Keratinocyte (primary cell): ENCODE measurements at regions not wholly inside any gene's neighbourhood (a gene's known extent, or its start where the extent isn't known, plus 50 kb on each side); places are given as distances from the start of the nearest gene placed in this dataset.

ENCODE experiments used
- DNase-seq: peaks from one replicate; pipeline ENCODE4 v3.0.0-alpha.2; 2011; ENCODE audit warnings: low read depth, missing footprints, low spot score
- FAIRE-seq: peaks from 2 replicates; lab custom pipeline; 2011; peaks lifted over from hg19 to GRCh38; lab: Jason Lieb, UNC
- H2AFZ ChIP-seq: 2 replicates; pipeline ENCODE4 v1.6.0; 2012; ENCODE audit warnings: low read length, control low read depth, inconsistent platforms; ENCODE audit not compliant: control insufficient read depth
- H3K27ac ChIP-seq: 2 replicates; pipeline ENCODE4 v1.5.1; 2011; ENCODE audit warnings: low read length; ENCODE audit not compliant: control insufficient read depth, insufficient read depth
- H3K27me3 ChIP-seq: 3 replicates; pipeline ENCODE4 v1.6.0; 2011; ENCODE audit warnings: low read length; ENCODE audit not compliant: control insufficient read depth, insufficient read depth; ENCODE audit errors: extremely low read depth
- H3K36me3 ChIP-seq, 2 experiments: 2 replicates in 1 of 2; 3 replicates in 1 of 2; pipeline ENCODE4 v1.5.1; 2011; ENCODE audit warnings: low read length in 2 of 2, mild to moderate bottlenecking in 1 of 2; ENCODE audit not compliant: control insufficient read depth in 2 of 2, insufficient read depth in 2 of 2; ENCODE audit errors: extremely low read depth in 1 of 2
- H3K4me1 ChIP-seq: 3 replicates; pipeline ENCODE4 v1.5.1; 2011; ENCODE audit warnings: low read length; ENCODE audit not compliant: control insufficient read depth, insufficient read depth; ENCODE audit errors: extremely low read depth
- H3K4me2 ChIP-seq: 3 replicates; pipeline ENCODE4 v1.6.0; 2011; ENCODE audit warnings: low read depth, low read length; ENCODE audit not compliant: control insufficient read depth, insufficient read depth; ENCODE audit errors: extremely low read depth
- H3K4me3 ChIP-seq, 3 experiments: fragments of 200-600 bp in 1 of 3; sonication (generic) in 1 of 3; 2 replicates in 2 of 3; 3 replicates in 1 of 3; pipeline ENCODE4 v1.5.1; 2011 to 2016; ENCODE audit warnings: low read length in 3 of 3, mild to moderate bottlenecking in 3 of 3, control low read depth in 2 of 3, inconsistent platforms in 1 of 3, low read depth in 1 of 3, mixed read lengths in 1 of 3, mixed run types in 1 of 3, moderate library complexity in 1 of 3; ENCODE audit not compliant: control insufficient read depth in 2 of 3, insufficient read depth in 2 of 3; ENCODE audit errors: extremely low read depth in 1 of 3
- H3K79me2 ChIP-seq: 2 replicates; pipeline ENCODE4 v1.6.0; 2012; ENCODE audit warnings: low read length; ENCODE audit not compliant: control insufficient read depth, insufficient read depth
- H3K9ac ChIP-seq: 3 replicates; pipeline ENCODE4 v1.6.0; 2011; ENCODE audit warnings: low read length; ENCODE audit not compliant: control insufficient read depth, insufficient read depth; ENCODE audit errors: extremely low read depth
- H3K9me1 ChIP-seq: 3 replicates; pipeline ENCODE4 v1.6.0; 2011; ENCODE audit warnings: low read length; ENCODE audit not compliant: control insufficient read depth, insufficient read depth; ENCODE audit errors: extremely low read depth
- H3K9me3 ChIP-seq: 2 replicates; pipeline ENCODE4 v1.5.1; 2012; ENCODE audit warnings: low read depth, low read length; ENCODE audit not compliant: control insufficient read depth
- H4K20me1 ChIP-seq: 3 replicates; pipeline ENCODE4 v1.6.0; 2011; ENCODE audit warnings: low read length; ENCODE audit not compliant: control insufficient read depth, insufficient read depth; ENCODE audit errors: extremely low read depth
- EZH2 ChIP-seq: IDR thresholded peaks from one replicate; pipeline ENCODE4 v1.6.1; 2012; ENCODE audit warnings: inconsistent platforms, mild to moderate bottlenecking, low read length, moderate library complexity
- dilution Hi-C: fragments of 300-500 bp; cut with MboI; formaldehyde crosslinking; loops from one replicate; pipeline ENCODE4 v1.7.0; 2020; ENCODE audit warnings: low sequenced_read_pairs; ENCODE audit not compliant: extremely low pct_ligation_motif_present
- TF ChIP-seq, protein P1 (sequence below), 3 experiments: IDR thresholded peaks in 1 of 3; conservative IDR thresholded peaks in 1 of 3; optimal IDR thresholded peaks in 1 of 3; 2 replicates in 2 of 3; 3 replicates in 1 of 3; pipeline versions ENCODE3 to v1.5.1; 2011; ENCODE audit warnings: low read length in 3 of 3, mild to moderate bottlenecking in 3 of 3, moderate library complexity in 2 of 3, control low read depth in 1 of 3, inconsistent platforms in 1 of 3; ENCODE audit not compliant: insufficient read depth in 2 of 3; ENCODE audit errors: extremely low read depth in 1 of 3

DNA sequence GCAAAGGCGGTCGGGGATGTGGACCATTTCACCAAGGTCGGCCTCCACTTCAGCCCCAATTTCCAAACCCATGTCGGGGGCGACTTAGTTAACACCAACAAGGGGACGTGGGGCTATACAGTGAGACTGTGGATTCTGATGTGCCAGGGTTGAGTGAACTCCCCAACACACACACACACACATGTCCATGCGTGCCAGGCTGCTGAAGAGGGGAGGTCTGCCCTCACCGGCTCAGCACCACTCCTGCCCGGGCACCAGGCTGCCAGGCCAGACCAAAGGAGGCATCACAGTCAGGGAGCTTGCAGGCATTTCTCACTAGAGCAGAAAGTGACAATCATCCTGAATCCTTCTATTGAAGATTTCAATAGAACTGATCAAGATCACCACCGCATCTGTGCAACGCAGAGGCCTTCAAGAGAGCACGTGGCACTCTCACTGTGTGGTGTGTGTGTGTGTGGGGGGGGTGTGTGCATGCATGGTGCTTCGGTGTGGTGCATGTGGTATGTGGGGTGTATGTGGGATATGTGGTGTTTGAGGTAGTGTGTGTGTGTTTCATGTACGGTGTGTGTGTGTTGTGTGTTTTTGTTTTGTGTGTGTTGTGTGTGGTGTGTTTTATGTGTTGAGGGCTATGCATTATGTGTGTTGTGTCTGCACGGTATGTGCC, 403.5 kb upstream of the RNF32 start:
- no peak for FAIRE-seq
- dilution Hi-C loops = no loop called here
- no peak for DNase-seq
- Histone ChIP-seq H3K27me3 (no peaks in the 10 kb centered on the region), H3K4me2 (no peak overlapping the region), H2AFZ (no peak overlapping the region), H3K9me3 (peaks cover 9% of the 10 kb centered on the region), H3K9me1 (no peaks in the 10 kb centered on the region), H3K27ac (no peak overlapping the region), H3K79me2 (no peaks in the 10 kb centered on the region), H3K4me1 (no peaks in the 10 kb centered on the region), H3K36me3 (no peaks in the 10 kb centered on the region), H3K4me3 (no peak overlapping the region), H4K20me1 (no peaks in the 10 kb centered on the region), H3K9ac (no peak overlapping the region)
- TF ChIP-seq EZH2 = no peak
- TF ChIP-seq, protein P1, sequence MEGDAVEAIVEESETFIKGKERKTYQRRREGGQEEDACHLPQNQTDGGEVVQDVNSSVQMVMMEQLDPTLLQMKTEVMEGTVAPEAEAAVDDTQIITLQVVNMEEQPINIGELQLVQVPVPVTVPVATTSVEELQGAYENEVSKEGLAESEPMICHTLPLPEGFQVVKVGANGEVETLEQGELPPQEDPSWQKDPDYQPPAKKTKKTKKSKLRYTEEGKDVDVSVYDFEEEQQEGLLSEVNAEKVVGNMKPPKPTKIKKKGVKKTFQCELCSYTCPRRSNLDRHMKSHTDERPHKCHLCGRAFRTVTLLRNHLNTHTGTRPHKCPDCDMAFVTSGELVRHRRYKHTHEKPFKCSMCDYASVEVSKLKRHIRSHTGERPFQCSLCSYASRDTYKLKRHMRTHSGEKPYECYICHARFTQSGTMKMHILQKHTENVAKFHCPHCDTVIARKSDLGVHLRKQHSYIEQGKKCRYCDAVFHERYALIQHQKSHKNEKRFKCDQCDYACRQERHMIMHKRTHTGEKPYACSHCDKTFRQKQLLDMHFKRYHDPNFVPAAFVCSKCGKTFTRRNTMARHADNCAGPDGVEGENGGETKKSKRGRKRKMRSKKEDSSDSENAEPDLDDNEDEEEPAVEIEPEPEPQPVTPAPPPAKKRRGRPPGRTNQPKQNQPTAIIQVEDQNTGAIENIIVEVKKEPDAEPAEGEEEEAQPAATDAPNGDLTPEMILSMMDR (optimal IDR thresholded peaks at IDR 0.05 in 1 of 3, IDR thresholded peaks at IDR 0.05 in 1 of 3, conservative IDR thresholded peaks at IDR 0.05 in 1 of 3; ENCODE audit: extremely low read depth in 1 of 3, insufficient read depth in 2 of 3, low read length in 3 of 3) = no peak

DNA sequence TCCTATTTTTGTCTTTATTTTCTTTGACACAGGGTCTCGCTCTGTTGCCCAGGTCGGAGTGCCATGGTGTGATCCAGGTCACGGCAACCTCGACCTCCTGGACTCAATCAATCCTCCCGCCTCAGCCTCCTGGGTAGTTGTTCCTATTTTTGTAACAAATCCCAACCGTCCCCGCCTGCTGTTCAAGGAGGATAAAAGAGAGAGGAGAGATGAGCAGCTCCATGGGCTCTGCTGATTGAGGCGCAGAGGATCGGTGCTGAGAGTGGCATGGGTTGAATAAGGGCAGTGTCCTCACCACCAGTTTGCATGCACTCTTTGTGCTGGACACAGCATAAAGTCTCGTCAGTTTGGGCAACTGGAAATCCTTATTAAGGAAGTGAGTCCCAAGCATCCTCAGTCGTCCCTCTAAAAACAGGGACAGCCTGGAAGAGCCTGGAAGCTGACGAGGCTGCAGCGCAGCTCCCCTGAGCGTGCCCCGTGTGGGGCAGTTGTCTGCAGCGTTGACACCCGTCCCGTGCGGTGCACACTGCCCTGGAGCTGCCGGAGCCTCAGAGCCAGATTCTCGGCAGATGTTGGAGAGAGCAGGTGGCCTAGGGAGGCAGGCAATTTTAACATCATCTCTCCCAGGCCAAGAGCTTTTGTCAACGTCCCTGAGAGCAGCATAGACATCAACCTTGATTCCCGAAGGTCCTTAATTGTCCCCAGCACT, 404.2 kb upstream of the RNF32 start:
- Histone ChIP-seq H3K79me2 (no peaks in the 10 kb centered on the region), H3K4me2 (no peak overlapping the region), H3K4me3 (no peak overlapping the region), H3K9me3 (peaks cover 9% of the 10 kb centered on the region), H3K9me1 (no peaks in the 10 kb centered on the region), H3K4me1 (no peaks in the 10 kb centered on the region), H3K27ac (no peak overlapping the region), H2AFZ (no peak overlapping the region), H3K9ac (no peak overlapping the region), H4K20me1 (no peaks in the 10 kb centered on the region), H3K36me3 (no peaks in the 10 kb centered on the region), H3K27me3 (no peaks in the 10 kb centered on the region)
- DNase-seq (no peak), FAIRE-seq (no peak)
- TF ChIP-seq, protein P1 (optimal IDR thresholded peaks at IDR 0.05 in 1 of 3, IDR thresholded peaks at IDR 0.05 in 1 of 3, conservative IDR thresholded peaks at IDR 0.05 in 1 of 3; ENCODE audit: extremely low read depth in 1 of 3, insufficient read depth in 2 of 3, low read length in 3 of 3) = no peak
- TF ChIP-seq EZH2 = no peak
- dilution Hi-C loops = no loop called here
